HG03025 (cell line): ENCODE measurements at regions not wholly inside any gene's neighbourhood (a gene's known extent, or its start where the extent isn't known, plus 50 kb on each side); places are given as distances from the start of the nearest gene placed in this dataset.

ENCODE experiments used
- ATAC-seq: cut with Tn5 transposase; IDR thresholded peaks from one replicate; pipeline ENCODE4 v1.9.1; 2021; ENCODE audit warnings: mild to moderate bottlenecking, moderate library complexity; ENCODE audit not compliant: unreplicated experiment, low FRiP score

DNA sequence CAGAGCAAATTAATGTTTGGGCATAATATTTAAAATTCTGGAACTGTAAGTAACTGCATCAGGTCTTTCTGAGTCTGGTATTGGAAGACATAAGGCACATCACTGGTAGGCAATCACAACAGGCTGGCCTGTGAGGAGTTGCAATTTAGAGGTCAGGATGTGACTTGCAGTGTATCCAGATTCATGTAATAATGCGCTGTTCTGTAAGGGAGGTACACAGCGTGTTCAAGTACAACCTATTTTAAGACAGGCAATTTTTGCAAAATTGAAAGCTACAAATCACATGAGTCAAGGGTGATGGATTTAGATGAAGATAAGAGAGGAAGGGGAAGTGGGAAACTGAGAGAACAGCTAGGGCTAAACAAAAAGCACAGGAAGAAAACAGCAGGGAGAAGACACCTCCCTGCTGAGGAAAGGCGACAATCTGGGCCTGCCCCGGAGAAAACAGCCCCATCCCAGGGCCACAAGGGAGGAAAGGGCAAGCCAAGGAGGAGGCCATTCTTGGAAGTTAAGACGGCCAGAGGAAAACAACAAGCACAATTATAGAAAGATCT lies 138.1 kb downstream of the LACC1 start:
- ATAC-seq, result no peak

GRCh38 chr13:44019651-44020050 lies 139.9 kb downstream of the LACC1 start:
- ATAC-seq, result no peak

DNA sequence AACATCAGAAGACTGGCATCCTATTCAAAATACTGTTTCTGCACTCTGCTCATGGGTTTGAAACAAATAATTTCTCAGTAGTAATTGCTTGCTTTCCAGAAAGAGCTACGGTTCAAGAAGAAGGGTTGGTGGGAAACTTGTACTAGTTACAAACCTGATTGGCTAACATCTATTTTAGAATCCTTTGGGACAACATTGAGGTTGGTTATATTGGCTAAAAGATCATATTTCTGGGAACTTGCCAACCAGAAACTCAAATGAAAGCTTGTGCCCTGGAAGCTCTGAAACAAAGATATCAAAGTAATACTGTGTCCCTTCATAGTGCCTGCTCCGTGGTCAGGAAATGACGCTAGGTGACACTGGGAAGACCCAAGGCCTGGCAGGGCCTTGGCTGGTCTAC lies 141.7 kb downstream of the LACC1 start:
- no peak for ATAC-seq

- ATAC-seq, result no peak
These were observed 142.5 kb downstream of the LACC1 start for GRCh38 chr13:44022196-44022595.

DNA sequence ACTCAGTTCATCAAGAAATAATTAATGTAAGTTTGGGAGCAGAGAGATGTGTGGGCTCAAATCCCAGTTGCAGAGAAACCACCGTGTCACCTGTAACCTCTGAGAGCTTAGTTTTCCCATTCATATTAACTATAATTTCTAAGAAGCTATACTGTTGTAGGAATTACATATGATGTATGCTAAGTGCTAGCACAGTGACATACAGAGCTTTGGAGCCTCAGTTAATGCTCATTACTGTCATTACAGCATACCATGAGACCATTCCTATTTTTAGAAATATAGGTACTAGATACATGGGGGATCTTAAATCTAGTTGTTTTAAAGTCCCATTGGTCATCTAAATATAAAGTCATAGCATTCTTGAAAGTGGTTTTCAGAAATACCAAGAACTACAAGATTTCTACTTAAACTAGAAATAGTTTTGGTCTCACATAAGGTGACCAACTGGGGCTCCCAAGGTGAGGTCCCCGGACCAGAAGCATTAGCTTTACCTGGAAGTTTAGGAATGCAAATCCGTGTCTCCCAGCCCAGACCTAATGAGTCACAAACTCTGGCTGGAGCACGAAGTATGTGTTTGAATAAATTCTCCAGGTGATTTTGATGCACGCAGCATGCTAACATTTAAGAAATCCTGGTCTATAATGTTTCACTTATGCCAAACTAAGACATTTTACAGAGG lies 144.6 kb downstream of the LACC1 start:
- ATAC-seq, result no peak

DNA sequence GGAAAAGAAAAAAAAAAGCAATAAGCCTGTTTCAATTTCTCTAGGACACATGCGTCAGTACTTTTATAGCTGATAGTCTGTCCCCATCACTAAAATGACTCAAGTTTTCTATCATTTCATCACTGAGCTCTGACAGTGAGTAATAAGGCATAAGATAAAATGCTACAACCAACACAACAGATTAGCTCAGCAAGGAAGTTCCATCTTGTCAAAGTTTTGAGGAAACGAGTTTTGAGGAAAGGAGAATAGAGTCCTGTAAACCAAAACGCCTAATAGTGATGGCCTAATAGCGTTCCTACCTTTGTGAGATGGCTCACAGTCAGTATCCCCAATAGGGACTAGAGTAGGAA lies 145.1 kb downstream of the LACC1 start:
- no peak for ATAC-seq

DNA sequence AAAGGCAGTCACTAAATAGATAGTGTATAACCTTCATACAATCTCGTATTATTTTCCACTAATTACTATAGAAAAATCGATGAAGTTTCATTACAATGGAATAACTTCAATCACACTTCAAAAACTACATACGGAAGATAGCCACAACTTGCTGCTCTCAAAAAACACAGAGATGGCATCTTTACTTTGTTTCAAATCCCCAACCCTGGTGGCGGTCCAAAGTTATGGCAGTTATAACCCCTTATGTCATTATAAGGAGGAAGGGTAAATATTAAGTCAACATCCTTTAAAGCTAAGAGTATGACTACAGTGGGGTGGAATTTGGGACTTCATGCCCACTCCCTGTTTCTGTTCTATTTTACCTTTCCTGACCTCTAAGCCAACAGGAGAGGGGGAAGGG lies 146.5 kb downstream of the LACC1 start:
- no peak for ATAC-seq

DNA sequence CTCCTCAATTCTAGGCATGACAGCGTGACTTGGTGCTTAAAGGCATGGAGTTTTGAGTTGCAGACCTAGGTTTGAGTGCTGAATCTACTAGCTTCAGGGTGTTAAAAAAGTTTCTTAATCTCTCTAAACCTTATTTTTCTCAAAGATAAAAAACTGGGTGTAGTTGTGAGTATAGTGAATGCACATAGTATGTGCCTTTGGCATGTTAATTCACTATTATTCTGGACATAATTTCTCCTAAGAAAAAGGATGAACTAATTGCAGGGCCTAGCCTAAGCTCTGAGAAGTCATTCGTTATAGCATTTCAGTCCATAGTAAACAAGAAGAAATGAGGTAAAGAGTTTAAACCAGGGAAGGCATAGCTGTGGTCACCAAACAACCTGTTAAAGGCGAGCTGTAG lies 149.0 kb downstream of the LACC1 start:
- ATAC-seq, result no peak

DNA sequence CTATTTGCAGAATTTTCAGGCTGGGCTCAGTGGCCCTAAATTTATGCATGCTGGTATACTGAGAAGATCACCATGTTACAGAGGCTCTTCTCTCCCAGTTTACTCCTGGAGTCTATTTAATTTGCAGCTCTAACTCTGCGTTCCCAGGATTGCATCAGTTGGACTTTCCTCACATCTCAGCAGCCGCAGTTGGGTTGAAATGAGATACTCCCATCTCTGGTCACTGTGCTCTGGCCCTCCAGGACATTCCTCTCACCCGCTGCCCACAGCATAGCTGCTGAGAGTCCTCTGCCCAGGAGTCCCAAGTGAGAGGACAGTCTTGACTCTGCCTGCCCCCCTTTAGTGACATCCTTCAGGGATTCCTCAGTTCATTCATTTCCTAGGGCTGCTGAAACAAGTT lies 150.9 kb downstream of the LACC1 start:
- ATAC-seq, result no peak

- ATAC-seq, result no peak
These were observed 151.9 kb downstream of the LACC1 start for GRCh38 chr13:44031555-44031954.

DNA sequence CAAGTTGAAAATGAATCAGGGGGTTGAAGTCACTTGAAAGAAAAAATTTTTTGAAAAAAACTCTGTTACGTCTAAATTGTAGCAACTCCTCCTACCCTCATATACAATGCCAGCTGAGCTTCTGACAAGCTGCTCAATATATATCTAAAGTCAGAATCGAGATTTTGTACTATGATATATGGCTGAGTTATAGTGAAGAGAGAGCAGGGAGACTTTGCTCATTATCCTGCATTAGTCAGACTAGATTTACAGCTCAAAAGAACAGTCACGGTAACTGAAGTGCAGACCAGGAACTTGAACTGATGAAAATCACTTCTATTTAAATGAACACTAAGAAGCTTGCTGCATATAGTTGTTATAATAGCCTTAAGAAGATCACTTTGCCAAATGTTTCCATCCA lies 153.1 kb downstream of the LACC1 start:
- no peak for ATAC-seq

DNA sequence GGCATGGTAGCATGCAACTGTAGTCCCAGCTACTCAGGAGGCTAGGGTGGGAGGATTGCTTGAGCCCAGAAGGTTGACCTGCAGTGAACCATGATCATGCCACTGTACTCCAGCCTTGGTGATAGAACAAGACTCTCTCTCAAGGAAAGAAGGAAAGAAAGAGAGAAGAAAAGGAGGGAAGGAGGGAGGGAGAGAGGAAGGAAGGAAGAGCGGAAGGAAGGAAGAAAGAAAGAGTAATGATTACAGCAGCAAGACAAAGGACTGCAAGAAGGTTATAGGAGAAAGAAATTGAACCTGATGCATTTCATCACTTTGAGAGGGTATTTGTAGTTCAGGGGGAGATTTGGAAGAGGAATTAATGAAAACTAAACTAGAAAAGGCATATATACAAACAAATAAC lies 155.7 kb downstream of the LACC1 start:
- ATAC-seq, result no peak

DNA sequence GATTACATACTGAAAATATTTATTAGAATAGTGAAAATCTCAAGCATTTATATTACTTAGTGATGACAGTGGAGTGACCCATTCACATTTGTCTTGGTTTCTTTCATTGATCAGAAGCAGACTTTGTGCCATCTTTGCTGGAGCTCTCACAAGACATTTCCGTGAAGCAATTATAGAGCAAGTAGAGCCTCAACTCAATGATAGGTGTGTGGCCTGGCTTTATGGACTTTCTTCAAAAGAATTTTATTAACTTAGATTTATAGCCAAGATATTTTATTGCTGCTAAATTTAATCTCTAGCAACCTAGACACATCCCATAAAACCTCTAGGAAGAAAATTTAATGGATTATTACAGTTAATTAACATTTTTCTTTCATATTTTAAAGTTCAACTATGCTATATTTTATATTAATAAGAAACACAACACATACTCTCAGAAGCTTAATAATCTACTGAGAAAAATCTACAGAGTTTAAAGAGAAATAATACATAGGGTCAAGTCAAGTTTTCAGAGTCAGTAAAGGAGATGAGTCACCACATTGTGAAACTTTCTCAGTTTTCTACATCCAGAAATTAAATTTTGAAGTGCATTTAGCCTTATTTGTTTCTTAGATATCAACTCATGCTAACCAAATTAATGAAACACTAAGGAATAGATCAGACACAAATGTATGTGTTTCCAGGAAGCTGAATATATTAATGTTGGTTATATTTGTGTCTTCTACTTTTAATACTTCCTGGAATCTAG lies 160.5 kb downstream of the LACC1 start:
- ATAC-seq, result no peak

DNA sequence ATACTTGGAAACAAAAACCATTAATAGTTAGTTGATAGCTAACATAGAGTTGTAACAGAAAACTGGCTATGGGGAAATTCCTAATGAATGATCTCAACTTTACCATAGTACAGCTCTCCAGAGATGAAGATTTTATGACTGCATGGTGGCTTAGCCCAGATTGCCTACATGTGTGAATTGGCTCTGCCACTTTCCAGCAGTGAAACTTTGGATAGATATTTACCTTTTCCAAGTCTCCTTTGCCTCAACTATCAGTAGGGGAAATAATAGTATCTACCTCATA lies 161.1 kb downstream of the LACC1 start:
- no peak for ATAC-seq

GRCh38 chr13:44044547-44045179 lies 165.0 kb downstream of the LACC1 start:
- no peak for ATAC-seq

DNA sequence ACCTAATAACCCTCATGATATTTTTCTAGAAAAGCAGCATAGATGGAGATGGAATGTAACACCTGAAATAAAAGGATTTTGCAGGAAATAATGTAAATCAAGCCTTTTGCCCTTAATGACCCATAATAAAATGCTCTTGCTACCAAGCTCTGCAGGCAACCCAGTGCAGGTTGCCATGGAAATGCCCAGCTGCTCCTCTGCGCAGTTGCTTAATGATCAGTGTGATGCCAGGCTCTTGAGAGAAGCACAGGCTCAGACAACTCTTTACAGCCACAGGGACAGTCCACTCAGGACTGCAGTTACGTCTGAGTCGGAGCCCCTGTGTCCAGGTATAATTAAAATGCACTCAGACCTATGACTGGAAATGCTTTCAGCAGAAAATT lies 165.5 kb downstream of the LACC1 start:
- no peak for ATAC-seq

DNA sequence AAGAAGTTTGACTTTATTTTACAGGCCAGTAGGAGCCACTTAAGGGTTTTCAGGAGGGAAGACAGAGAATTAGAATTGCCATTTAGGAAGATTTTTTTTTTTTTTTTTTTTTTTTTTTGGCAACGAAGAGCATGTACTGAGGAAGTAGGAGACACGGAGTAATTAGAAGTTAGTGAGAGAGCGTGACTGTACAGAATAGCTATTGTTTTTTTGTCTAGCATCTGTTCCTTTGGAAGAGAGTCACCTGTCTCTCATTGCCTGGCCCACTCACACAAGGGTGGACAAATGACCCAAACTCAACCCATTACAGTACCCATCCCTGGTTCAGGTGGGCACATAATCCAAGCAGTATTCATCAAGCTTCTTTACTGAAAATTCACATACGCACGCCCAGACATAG lies 166.7 kb downstream of the LACC1 start:
- no peak for ATAC-seq

GRCh38 chr13:44048326-44048725 lies 168.6 kb downstream of the LACC1 start:
- ATAC-seq, result no peak

- no peak for ATAC-seq
These were observed 169.6 kb downstream of the LACC1 start for GRCh38 chr13:44049081-44049945.

- ATAC-seq, result no peak
These were observed 170.9 kb downstream of the LACC1 start for GRCh38 chr13:44050450-44051063.

DNA sequence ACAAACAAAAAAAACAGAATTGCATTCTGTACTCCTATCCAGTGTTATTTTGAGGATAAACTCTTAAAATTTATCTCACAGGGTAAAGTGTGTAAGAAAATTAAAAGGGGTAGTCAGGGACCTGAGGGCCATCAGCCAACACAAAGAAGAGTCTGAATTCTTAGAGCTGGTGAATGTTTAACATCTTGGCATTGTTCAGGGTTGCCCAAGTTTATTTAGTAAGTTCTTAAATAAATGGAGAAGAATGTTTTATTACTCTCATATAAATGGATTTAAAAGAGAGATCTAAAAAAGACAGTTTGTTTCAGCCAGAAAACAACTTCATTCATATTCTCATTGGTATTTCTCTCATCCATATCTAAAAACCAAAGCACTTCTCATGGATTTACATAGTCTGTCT lies 171.7 kb downstream of the LACC1 start:
- ATAC-seq, result no peak
